Parathyroid adenoma (tissue), 2 donors: ENCODE measurements at regions not wholly inside any gene's neighbourhood (a gene's known extent, or its start where the extent isn't known, plus 50 kb on each side); places are given as distances from the start of the nearest gene placed in this dataset.

ENCODE experiments used
- H2AFZ ChIP-seq: fragments of 300-600 bp; sonication (generic); one replicate; pipeline ENCODE4 v1.7.0; 2017; ENCODE audit warnings: antibody characterized with exemption, mild to moderate bottlenecking
- H3K27ac ChIP-seq: fragments of 300-600 bp; sonication (generic); one replicate; pipeline ENCODE4 v1.7.0; 2017
- H3K27me3 ChIP-seq: fragments of 300-600 bp; sonication (generic); one replicate; pipeline ENCODE4 v1.7.0; 2017; ENCODE audit warnings: low read length; ENCODE audit not compliant: control insufficient read depth, insufficient read depth
- H3K36me3 ChIP-seq: fragments of 300-600 bp; sonication (generic); one replicate; pipeline ENCODE4 v1.7.0; 2017; ENCODE audit warnings: low read length; ENCODE audit not compliant: control insufficient read depth, insufficient read depth
- H3K4me1 ChIP-seq: fragments of 300-600 bp; sonication (generic); one replicate; pipeline ENCODE4 v1.7.0; 2017; ENCODE audit warnings: control low read depth
- H3K4me2 ChIP-seq: fragments of 300-600 bp; sonication (generic); one replicate; pipeline ENCODE4 v1.7.0; 2017; ENCODE audit warnings: low read length
- H3K4me3 ChIP-seq: fragments of 300-600 bp; sonication (generic); one replicate; pipeline ENCODE4 v1.7.0; 2017; ENCODE audit warnings: low read depth, low read length
- H3K79me2 ChIP-seq: fragments of 300-600 bp; sonication (generic); one replicate; pipeline ENCODE4 v1.7.0; 2017; ENCODE audit warnings: control low read depth
- H3K9ac ChIP-seq: fragments of 300-600 bp; sonication (generic); one replicate; pipeline ENCODE4 v1.7.0; 2017; ENCODE audit warnings: mild to moderate bottlenecking
- H3K9me3 ChIP-seq: fragments of 300-600 bp; sonication (generic); one replicate; pipeline ENCODE4 v1.7.0; 2017; ENCODE audit warnings: low read length; ENCODE audit not compliant: control insufficient read depth
- CTCF ChIP-seq: fragments of 300-600 bp; sonication (generic); IDR thresholded peaks from one replicate; pipeline ENCODE4 v1.7.0; 2017; ENCODE audit warnings: antibody characterized with exemption, mild to moderate bottlenecking
- donor health status: primary hyperparathyroidism.

- H2AFZ ChIP-seq: no peak overlapping the region
- H3K4me3 ChIP-seq: no peak overlapping the region
- no peaks in the 10 kb centered on the region for H3K4me1 ChIP-seq
- TF ChIP-seq CTCF: no peak
- H3K27ac ChIP-seq: no peak overlapping the region
- H3K4me2 ChIP-seq: no peak overlapping the region
- H3K36me3 ChIP-seq: no peaks in the 10 kb centered on the region
- H3K79me2 ChIP-seq: no peaks in the 10 kb centered on the region
- H3K9me3 ChIP-seq: no peaks in the 10 kb centered on the region
- no peaks in the 10 kb centered on the region for H3K27me3 ChIP-seq
- H3K9ac ChIP-seq: no peak overlapping the region
Measured at GRCh38 chr11:70510571-70510970, 112.2 kb downstream of the CTTN start.

GRCh38 chr11:70511345-70511744, 113.0 kb downstream of the CTTN start:
- Histone ChIP-seq H3K4me1 (no peaks in the 10 kb centered on the region), H3K4me3 (no peak overlapping the region), H3K27me3 (no peaks in the 10 kb centered on the region), H3K27ac (no peak overlapping the region), H3K4me2 (no peak overlapping the region), H3K9ac (no peak overlapping the region), H2AFZ (no peak overlapping the region), H3K79me2 (no peaks in the 10 kb centered on the region), H3K9me3 (no peaks in the 10 kb centered on the region), H3K36me3 (no peaks in the 10 kb centered on the region)
- no peak for TF ChIP-seq CTCF

- H3K27ac ChIP-seq: no peak overlapping the region
- no peaks in the 10 kb centered on the region for H3K79me2 ChIP-seq
- no peak overlapping the region for H3K4me2 ChIP-seq
- no peak overlapping the region for H3K9ac ChIP-seq
- TF ChIP-seq CTCF: no peak
- H2AFZ ChIP-seq: no peak overlapping the region
- H3K27me3 ChIP-seq: no peaks in the 10 kb centered on the region
- no peaks in the 10 kb centered on the region for H3K9me3 ChIP-seq
- H3K4me1 ChIP-seq: no peaks in the 10 kb centered on the region
- H3K36me3 ChIP-seq: no peaks in the 10 kb centered on the region
- H3K4me3 ChIP-seq: no peak overlapping the region
Measured at GRCh38 chr11:70512716-70513115, 114.4 kb downstream of the CTTN start.

- Histone ChIP-seq H3K79me2 (no peaks in the 10 kb centered on the region), H3K4me2 (no peak overlapping the region), H3K9me3 (no peaks in the 10 kb centered on the region), H3K4me1 (peaks cover 2% of the 10 kb centered on the region), H3K27ac (no peak overlapping the region), H2AFZ (no peak overlapping the region), H3K9ac (no peak overlapping the region), H3K36me3 (no peaks in the 10 kb centered on the region), H3K4me3 (no peak overlapping the region), H3K27me3 (no peaks in the 10 kb centered on the region)
- no peak for TF ChIP-seq CTCF
Measured at GRCh38 chr11:70517203-70517602, 118.9 kb downstream of the CTTN start.

- Histone ChIP-seq H3K9ac (no peak overlapping the region), H3K9me3 (no peaks in the 10 kb centered on the region), H3K36me3 (no peaks in the 10 kb centered on the region), H3K27me3 (no peaks in the 10 kb centered on the region), H3K4me3 (no peak overlapping the region), H3K4me1 (peaks cover 2% of the 10 kb centered on the region), H3K4me2 (no peak overlapping the region), H2AFZ (no peak overlapping the region), H3K27ac (no peak overlapping the region), H3K79me2 (no peaks in the 10 kb centered on the region)
- no peak for TF ChIP-seq CTCF
Measured at GRCh38 chr11:70517988-70518907, 119.9 kb downstream of the CTTN start.
